HCT116 (cell line): ENCODE measurements at regions not wholly inside any gene's neighbourhood (a gene's known extent, or its start where the extent isn't known, plus 50 kb on each side); places are given as distances from the start of the nearest gene placed in this dataset.

Source experiments
- ATF3 ChIP-seq: IDR thresholded peaks from 2 replicates; pipeline ENCODE4 v1.6.1; 2012
- EZH2phosphoT487 ChIP-seq: fragments of 200-600 bp; IDR thresholded peaks from 2 replicates; pipeline ENCODE4 v1.6.1; 2018; ENCODE audit warnings: antibody characterized with exemption, borderline replicate concordance
- JUND ChIP-seq: IDR thresholded peaks from 2 replicates; pipeline ENCODE4 v1.6.1; 2012
- POLR2A ChIP-seq: IDR thresholded peaks from 2 replicates; pipeline ENCODE4 v1.7.0; 2011; ENCODE audit warnings: borderline replicate concordance; ENCODE audit not compliant: insufficient read depth, insufficient read length; ENCODE audit errors: extremely low read depth
- POLR2AphosphoS5 ChIP-seq: IDR thresholded peaks from 2 replicates; pipeline ENCODE4 v1.6.1; 2011; ENCODE audit warnings: mild to moderate bottlenecking, low read depth, low read length, moderate library complexity
- RAD21 ChIP-seq: IDR thresholded peaks from 2 replicates; pipeline ENCODE4 v1.6.1; 2012; ENCODE audit warnings: low read depth, mild to moderate bottlenecking
- SRF ChIP-seq: IDR thresholded peaks from 2 replicates; pipeline ENCODE4 v1.6.1; 2012; ENCODE audit warnings: low read depth
- TF ChIP-seq, protein P1 (sequence below), 3 experiments: fragments of 200-600 bp in 1 of 3; sonication (generic) in 1 of 3; IDR thresholded peaks in 2 of 3; conservative IDR thresholded peaks in 1 of 3; 2 replicates each; pipeline ENCODE4 v1.5.1; 2012 to 2017; ENCODE audit warnings: low read depth in 2 of 3, low read length in 2 of 3, antibody characterized with exemption in 1 of 3, borderline replicate concordance in 1 of 3, control low read depth in 1 of 3, mild to moderate bottlenecking in 1 of 3, mixed read lengths in 1 of 3, mixed run types in 1 of 3, moderate library complexity in 1 of 3; ENCODE audit not compliant: insufficient read depth in 1 of 3
- TF ChIP-seq, protein P2 (sequence below): IDR thresholded peaks from 2 replicates; pipeline ENCODE4 v1.6.1; 2011; ENCODE audit warnings: mild to moderate bottlenecking, low read length, moderate library complexity; ENCODE audit not compliant: insufficient replicate concordance; ENCODE audit errors: extremely low read depth

DNA sequence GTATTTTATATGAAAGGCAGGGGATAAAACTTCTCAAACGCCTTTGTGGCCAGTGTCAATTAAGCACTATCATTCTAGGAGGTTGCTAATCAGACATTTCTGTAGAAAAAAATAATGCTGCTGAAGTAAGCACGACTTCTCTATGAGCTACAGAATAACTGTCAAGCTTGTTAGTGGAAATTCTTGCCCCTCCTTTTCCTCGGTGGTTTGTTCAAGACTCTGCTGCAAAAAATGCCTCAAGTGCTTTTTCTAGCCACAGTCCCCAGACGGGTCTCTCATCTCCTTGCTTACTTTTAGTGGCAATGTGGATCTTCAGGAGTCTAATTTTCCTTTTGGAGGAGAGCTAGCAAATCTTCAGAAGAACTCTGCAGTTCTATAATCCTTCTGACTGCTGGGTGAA, 452.0 kb downstream of the FUT8 start:
- TF ChIP-seq, protein P1, sequence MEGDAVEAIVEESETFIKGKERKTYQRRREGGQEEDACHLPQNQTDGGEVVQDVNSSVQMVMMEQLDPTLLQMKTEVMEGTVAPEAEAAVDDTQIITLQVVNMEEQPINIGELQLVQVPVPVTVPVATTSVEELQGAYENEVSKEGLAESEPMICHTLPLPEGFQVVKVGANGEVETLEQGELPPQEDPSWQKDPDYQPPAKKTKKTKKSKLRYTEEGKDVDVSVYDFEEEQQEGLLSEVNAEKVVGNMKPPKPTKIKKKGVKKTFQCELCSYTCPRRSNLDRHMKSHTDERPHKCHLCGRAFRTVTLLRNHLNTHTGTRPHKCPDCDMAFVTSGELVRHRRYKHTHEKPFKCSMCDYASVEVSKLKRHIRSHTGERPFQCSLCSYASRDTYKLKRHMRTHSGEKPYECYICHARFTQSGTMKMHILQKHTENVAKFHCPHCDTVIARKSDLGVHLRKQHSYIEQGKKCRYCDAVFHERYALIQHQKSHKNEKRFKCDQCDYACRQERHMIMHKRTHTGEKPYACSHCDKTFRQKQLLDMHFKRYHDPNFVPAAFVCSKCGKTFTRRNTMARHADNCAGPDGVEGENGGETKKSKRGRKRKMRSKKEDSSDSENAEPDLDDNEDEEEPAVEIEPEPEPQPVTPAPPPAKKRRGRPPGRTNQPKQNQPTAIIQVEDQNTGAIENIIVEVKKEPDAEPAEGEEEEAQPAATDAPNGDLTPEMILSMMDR (IDR thresholded peaks at IDR 0.05 in 2 of 3, conservative IDR thresholded peaks at IDR 0.05 in 1 of 3; ENCODE audit: borderline replicate concordance in 1 of 3, insufficient read depth in 1 of 3, low read depth in 2 of 3, low read length in 2 of 3), result no peak
- TF ChIP-seq POLR2AphosphoS5 (no peak), SRF (no peak), EZH2phosphoT487 (no peak), ATF3 (no peak), POLR2A (no peak), RAD21 (no peak), JUND (no peak)
- TF ChIP-seq, protein P2, sequence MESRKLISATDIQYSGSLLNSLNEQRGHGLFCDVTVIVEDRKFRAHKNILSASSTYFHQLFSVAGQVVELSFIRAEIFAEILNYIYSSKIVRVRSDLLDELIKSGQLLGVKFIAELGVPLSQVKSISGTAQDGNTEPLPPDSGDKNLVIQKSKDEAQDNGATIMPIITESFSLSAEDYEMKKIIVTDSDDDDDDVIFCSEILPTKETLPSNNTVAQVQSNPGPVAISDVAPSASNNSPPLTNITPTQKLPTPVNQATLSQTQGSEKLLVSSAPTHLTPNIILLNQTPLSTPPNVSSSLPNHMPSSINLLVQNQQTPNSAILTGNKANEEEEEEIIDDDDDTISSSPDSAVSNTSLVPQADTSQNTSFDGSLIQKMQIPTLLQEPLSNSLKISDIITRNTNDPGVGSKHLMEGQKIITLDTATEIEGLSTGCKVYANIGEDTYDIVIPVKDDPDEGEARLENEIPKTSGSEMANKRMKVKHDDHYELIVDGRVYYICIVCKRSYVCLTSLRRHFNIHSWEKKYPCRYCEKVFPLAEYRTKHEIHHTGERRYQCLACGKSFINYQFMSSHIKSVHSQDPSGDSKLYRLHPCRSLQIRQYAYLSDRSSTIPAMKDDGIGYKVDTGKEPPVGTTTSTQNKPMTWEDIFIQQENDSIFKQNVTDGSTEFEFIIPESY, result no peak
